NCI-H128 (cell line): ENCODE measurements at regions not wholly inside any gene's neighbourhood (a gene's known extent, or its start where the extent isn't known, plus 50 kb on each side); places are given as distances from the start of the nearest gene placed in this dataset.

ENCODE experiments used
- DNase-seq: peaks from one replicate; lab custom pipeline; 2025; ENCODE audit not compliant: unreplicated experiment; lab: John Stamatoyannopoulos, UW

GRCh38 chr9:85263288-85263687 is 478.5 kb downstream of the AGTPBP1 start:
- DNase-seq: no peak

- DNase-seq: no peak
Observed at GRCh38 chr9:85262333-85262732, 479.4 kb downstream of the AGTPBP1 start.

DNA sequence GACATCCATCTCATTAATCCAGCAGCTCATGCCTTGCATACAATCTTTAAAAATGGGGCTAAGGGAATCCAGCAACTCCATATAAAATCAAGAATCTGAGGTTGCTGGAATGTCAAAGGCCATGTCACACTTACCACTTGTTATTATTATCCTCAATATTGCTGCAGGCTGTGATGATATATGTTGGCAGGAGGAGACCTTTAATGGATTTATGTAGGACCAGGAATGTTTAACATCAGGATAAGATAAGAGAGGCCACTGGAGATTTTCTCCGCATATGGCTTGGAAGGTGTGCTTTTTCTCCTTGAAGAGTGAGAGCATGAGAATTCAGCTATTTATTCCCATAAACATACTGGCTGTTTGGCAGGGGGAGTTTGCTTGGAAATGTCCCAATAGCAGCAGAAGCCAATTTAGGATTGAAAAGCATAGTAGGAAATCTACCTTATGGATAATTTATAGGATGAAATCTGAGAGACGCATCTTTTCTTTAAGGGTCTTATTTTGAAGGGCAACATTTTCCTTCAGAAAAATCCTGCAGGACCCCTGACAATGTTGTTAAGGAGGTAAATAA is 481.4 kb downstream of the AGTPBP1 start:
- no peak for DNase-seq

DNA sequence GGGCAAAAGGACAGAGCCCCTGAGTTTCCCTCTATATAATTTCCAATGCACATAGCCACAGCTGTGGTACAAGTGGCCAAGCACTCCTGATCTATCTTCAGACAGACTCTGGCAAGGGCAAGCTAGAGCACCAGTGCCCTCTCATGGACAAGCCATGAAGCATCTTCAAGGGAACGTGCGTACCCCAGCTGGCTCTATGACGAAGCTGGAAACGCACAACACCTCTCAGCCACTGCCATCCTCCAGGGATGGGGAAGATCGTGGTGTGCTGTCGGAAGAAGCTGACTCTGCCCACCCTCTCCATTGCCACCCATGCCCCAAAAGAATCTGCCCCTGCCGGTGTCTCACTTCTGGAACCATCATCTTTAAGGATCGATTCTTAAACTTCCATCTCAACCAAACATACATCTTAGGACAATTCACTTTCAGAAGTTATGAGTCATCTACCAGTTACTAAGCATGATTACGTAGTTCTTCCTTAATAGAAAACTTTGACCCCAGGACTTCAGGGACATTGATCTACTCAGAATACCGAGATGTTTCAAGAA is 482.9 kb downstream of the AGTPBP1 start:
- peak; percentile 46 for DNase-seq

GRCh38 chr9:85258236-85258635 is 483.5 kb downstream of the AGTPBP1 start:
- no peak for DNase-seq

GRCh38 chr9:85249313-85249621 is 492.5 kb downstream of the AGTPBP1 start:
- no peak for DNase-seq

DNA sequence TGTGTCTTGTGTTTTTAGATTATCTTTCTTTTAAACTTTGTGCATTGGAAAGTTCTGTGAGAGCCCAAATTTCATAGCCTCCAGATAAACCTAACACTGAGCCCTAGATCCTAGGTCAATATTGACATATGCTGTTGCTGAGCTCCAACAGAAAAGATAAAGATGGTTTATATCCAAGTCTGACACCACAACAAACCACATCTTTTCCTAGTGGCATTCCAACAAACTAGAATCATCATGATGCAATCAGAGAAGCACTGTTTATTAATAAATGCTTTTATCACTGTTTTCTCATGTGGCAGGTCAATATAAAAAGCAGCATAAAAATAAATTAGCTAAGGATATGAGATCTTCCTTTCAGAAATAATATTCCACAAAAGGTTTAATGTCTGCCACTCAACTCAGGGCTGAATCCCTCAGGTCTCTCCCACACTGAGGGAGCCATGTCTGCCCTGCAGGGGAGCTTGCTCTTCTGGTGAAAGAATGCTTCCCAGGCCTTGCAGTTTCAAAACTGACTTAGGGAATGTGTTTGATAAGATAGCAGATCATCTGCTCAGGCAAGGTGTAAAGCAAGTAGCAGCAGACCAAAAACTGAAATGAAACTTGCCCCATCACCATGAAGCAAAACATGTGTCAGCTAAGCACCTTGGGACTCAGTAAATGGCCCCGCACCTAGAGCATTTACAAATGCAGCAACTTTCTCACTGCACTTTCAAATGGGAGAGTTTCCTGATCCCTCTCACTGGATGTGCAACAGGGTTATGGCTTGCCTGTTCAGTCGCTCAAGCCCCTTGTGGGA is 493.0 kb downstream of the AGTPBP1 start:
- no peak for DNase-seq

DNA sequence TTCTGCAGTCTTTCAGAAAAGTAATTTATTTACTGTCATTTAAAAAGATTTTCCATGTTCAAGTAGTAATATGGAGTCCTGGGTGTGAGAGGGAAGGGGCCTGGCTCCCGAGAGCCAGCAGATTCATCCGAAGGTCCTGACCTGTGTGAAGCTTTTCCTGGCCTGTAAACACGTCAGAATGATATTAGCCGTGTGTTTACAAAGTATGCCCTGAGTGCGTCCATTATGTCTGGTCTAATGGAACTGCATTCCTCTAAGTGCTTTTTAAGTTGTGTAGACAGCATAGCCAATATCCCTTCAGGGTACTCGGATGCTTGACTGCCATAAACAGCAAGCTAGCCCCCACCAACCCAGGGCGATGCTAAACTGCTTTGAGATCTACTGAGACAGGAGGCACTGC is 495.2 kb downstream of the AGTPBP1 start:
- no peak for DNase-seq

GRCh38 chr9:85244856-85245255 is 496.9 kb downstream of the AGTPBP1 start:
- no peak for DNase-seq

DNA sequence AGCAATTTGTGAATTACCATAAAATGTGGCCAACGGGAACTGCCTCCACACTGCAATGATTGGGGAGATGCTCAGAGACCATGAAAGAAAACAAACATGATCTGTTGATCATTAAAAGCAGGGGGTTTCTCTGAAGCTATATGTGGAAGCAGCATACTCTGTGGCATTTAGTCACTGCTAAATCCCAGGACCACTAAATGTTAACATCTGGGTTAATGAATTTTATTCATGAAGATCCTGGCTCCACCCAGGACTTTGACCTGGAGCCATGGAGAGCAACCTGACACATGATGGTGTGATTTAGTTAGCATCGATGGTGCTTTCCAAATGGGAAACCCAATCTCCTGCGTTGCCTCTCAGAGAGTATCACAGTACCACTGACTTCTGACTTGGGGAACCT is 497.8 kb downstream of the AGTPBP1 start:
- DNase-seq: no peak

DNA sequence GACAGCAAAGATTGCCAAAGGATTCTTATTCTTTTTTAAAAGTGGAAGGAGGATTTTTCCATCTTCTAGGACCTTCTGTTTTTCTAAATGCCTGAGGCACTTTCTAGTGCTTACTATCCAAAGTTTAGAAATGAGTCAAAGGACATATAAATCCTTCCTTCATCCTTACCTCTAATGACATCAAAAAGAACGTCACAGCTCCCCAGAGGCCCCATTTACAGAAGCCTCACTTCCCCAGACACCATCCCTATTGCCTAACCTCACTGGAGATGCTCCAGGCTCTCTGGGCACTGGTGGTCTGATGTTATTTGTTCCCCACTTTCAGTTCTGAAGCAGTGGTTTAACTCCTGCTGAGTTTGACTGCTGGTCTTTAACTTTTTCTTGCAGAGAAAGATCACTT is 504.3 kb downstream of the AGTPBP1 start:
- DNase-seq: no peak

- no peak for DNase-seq
Observed at GRCh38 chr9:85230081-85230480, 511.7 kb downstream of the AGTPBP1 start.

DNA sequence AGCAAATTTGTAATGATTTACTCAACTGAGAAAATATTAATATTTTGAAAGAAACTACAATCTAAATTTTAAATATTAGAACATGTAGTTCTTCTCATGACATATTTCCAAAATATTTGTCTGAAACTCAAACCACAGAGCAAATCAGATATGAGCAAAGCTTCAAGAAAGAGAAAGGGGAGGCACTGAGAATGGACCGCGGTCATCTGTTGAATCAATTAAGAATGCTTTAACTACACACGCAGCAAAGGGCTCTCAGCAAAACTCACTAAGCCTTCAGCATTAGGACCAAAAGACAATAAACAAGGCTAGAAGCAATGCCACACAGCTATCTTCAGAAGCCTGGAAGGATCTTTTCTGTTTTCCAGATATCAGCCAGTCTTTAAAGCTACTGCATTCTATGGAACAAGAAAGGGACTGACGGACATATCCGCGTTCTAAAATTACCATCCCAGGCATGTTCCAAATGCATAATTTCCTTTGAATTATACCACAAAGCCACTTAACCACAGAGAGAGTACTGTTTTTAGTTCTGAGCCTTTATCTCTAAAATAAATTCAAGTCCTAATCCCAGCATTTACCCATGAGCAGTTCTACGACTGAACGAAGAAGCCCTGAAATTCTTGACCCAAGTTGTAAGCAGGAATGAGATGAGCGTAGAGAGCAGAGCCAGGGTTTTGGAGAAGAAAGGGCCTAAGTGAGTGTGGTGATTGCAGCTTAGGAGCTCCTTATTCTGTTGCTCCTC is 513.5 kb downstream of the AGTPBP1 start:
- DNase-seq: no peak

GRCh38 chr9:85225180-85225579 is 516.6 kb downstream of the AGTPBP1 start:
- DNase-seq: no peak

- DNase-seq: no peak
Observed at GRCh38 chr9:85224729-85225128, 517.0 kb downstream of the AGTPBP1 start.

- no peak for DNase-seq
Observed at GRCh38 chr9:85224301-85224700, 517.5 kb downstream of the AGTPBP1 start.

DNA sequence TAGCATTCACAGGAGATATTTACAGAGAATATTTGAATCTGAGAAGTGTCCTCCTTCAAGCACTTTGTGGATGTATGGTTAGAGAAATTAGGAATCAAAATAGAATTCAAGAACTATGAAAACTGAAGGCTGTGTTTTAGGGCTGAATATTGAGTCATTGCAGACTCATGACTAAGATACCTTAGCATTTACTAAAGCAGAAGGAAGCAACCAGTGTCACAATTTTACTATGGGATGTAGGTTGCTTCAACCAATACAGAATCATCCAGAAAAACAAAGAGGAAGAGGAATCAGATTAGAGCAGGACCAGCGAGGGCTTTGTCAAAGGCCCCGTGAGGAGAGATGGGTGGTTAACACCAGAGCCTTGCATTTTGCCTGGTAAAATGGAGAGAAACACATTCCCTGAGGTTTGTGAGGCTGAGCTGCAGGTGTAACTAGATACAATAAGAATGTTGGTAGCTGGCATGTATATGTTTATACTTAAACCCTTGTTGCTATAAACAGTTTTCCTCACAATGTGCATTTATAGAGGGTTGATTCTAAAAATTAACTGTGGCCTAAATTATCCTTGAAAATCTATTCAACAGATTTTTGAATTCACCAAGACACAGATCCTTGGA is 518.1 kb downstream of the AGTPBP1 start:
- DNase-seq: no peak

DNA sequence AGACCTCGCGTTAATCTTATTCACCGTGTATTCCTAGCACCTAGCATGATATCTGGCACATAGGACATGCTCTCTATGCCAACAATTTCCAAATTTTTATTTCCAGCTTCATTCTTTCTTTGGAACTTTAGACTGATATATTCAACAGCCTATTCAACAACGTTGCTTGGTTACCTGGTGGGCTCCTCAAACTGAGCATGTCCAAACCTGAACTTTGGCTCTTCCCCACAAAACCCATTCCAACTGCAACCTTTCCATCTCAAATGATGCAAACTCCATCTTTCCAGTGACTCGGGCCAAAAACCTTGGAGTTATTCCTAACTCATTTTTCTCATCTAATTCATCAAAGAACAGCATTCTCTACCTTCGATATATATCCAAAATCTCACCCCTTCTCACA is 525.2 kb downstream of the AGTPBP1 start:
- DNase-seq: no peak

DNA sequence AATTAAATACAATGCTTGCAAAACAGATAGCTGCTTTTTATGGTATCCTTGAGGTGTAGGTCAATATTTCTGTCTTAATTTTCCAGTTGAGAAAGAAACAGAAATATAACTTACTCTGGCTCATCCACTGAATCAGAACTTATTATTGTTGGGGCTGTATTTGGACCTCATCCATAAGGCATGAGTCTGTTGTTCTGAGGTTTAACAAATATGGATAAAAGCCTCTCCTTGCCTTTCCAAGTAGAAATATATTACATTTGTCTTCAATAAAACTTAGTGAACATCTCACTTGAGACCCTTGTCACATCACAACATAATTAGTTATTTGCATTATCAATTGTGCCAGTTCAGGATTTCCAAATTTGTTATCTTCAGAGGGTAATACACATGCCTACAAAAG is 525.8 kb downstream of the AGTPBP1 start:
- no peak for DNase-seq

DNA sequence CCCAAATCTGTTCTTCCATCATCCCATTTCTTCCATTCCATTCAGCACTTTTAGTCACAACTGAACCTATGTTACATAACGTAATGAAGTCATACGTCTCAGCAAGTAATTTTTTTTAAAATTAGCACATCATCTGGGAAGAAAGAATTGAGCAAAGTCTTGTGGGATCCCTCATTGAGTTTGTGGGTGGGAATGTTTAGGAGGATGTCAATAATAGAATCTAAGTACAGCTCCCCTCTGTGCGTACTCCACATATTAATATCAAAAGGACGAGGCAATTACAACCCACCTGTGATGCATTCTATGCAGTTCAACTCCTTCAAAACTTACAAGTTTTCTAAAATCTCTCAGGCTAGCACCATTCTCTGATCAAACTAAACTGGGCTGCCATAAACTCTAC is 526.3 kb downstream of the AGTPBP1 start:
- DNase-seq: no peak
